ENCODE measurements at regions not wholly inside any gene's neighbourhood (a gene's known extent, or its start where the extent isn't known, plus 50 kb on each side); places are given as distances from the start of the nearest gene placed in this dataset.

- TF ChIP-seq CTCF (IDR thresholded peaks at IDR 0.05) (no peak), ZFX (IDR thresholded peaks at IDR 0.05; ENCODE audit: borderline replicate concordance) (no peak)
These were observed 122.9 kb downstream of the DDX1 start for GRCh38 chr2:15714609-15715008.

All from 22Rv1 (cell line).